ENCODE measurements at regions not wholly inside any gene's neighbourhood (a gene's known extent, or its start where the extent isn't known, plus 50 kb on each side); places are given as distances from the start of the nearest gene placed in this dataset.

DNA sequence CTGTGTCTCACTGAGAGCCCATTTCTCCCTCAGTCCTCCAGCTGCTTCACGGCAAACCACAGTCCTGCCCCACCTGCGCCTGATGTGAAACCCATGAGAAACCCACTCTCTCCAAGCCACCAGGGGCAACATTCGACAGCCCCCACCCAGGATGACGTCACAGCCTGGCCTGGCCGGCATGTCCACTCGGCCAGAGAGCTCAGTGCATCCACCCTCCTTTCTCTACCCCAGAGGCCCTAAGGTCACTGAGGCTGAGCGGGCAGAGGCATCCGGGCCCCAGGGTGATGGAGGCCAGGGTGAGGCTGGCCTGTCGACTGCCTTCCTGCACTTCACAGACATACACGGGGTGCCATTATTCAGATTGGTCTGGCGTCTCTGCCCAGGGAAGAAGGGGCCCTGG lies 402.7 kb upstream of the MYT1L start:
- H3K4me3 ChIP-seq (ENCODE audit: low read depth, low read length) = no peak overlapping the region
- TF ChIP-seq, protein P1, sequence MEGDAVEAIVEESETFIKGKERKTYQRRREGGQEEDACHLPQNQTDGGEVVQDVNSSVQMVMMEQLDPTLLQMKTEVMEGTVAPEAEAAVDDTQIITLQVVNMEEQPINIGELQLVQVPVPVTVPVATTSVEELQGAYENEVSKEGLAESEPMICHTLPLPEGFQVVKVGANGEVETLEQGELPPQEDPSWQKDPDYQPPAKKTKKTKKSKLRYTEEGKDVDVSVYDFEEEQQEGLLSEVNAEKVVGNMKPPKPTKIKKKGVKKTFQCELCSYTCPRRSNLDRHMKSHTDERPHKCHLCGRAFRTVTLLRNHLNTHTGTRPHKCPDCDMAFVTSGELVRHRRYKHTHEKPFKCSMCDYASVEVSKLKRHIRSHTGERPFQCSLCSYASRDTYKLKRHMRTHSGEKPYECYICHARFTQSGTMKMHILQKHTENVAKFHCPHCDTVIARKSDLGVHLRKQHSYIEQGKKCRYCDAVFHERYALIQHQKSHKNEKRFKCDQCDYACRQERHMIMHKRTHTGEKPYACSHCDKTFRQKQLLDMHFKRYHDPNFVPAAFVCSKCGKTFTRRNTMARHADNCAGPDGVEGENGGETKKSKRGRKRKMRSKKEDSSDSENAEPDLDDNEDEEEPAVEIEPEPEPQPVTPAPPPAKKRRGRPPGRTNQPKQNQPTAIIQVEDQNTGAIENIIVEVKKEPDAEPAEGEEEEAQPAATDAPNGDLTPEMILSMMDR (IDR thresholded peaks at IDR 0.05; ENCODE audit: insufficient read depth, low read depth, low read length, missing control alignments) = no peak
- no peak for DNase-seq (ENCODE audit: low read depth)

DNA sequence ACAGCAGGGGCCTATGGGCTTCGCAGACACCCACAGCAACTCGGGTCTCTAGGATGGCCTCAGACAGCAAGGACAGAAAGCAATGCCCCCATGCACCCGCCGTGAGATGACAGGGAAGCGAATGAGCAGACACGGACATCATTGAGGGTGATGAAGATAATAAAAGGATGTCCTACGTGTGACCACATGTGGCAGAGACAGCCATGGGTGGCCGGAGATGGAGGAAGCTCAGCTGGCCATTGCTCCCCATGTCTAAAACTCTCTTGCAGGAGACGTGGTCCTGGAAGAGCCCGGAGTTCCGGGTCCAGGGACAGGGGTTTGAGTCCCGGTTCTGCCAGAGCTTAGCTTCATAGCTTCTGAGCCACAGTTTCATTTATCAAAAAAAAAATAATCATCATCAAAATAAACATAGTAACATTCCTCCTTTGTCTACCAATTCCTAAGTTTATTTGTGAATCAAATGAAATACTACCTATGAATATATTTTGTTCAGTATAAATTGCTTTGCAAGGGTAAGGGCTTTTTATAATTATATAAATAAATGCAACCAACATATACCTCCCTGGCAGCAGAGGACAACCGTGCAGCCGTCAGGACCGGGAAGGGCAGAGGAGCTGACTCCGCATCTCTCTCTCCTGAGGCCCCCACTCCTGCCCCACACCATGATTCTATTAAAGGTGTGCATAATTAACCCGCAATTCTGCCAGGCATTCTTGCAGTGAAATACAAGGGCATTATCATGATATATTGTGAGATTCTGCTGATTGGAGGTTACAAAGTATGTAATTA lies 401.4 kb upstream of the MYT1L start:
- DNase-seq (ENCODE audit: low read depth) = no peak
- H3K4me3 ChIP-seq (ENCODE audit: low read depth, low read length) = no peak overlapping the region
- TF ChIP-seq, protein P1 (IDR thresholded peaks at IDR 0.05; ENCODE audit: insufficient read depth, low read depth, low read length, missing control alignments) = no peak

DNA sequence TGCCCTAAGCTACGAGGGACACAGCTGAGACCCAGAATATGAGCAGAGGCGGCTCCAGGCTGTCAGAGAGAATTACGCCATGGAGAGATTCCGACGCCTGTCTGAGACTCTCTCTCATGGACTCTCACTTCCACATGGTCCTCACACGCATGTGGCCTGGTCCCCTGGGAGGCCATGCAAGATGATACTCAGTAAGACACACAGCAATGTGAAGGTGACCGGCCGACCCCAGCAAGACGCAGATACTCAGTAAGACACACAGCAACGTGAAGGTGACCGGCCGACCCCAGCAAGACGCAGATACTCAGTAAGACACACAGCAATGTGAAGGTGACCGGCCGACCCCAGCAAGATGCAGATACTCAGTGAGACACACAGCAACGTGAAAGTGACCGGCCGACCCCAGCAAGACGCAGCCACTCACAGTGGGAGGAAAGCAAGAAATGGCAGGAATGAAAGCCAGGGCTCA lies 400.8 kb upstream of the MYT1L start:
- H3K4me3 ChIP-seq (ENCODE audit: low read depth, low read length) = no peak overlapping the region
- no peak for DNase-seq (ENCODE audit: low read depth)
- TF ChIP-seq, protein P1 (IDR thresholded peaks at IDR 0.05; ENCODE audit: insufficient read depth, low read depth, low read length, missing control alignments) = no peak

DNA sequence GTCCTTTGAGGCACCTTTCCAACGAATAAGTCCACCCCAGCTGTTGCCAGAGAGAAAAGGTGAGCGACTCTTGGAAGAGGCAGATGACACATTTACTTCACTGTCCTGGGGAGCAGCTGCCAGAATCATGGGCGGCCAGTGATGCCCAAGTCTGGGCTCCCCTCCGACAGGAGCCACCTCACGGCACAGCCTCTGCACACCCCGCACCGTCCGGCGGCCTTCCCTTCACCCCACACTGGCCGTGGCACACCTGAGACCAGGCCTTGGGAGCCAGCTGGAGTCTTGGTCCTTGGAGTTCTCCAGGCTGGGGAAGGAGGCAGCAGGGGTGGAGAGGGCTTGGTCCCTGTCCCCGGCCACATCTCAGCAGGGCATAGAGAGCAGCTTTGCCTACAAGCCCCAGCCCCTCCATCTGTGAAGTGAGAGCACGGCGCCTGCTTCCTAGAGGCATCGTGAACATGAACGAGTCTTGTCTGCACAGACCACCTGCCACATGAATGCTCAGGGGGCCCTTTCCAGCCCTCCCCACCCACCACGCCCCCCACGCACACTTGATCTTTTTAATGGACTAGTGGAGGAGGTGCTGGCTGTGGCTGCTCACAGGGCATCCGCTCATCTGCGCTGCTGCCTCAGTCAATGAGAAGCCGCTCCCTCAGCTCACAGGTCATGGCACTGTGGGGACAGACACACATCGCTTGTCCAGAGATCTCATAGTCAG lies 400.2 kb upstream of the MYT1L start:
- no peak for DNase-seq (ENCODE audit: low read depth)
- no peak overlapping the region for H3K4me3 ChIP-seq (ENCODE audit: low read depth, low read length)
- TF ChIP-seq, protein P1 (IDR thresholded peaks at IDR 0.05; ENCODE audit: insufficient read depth, low read depth, low read length, missing control alignments) = no peak

DNA sequence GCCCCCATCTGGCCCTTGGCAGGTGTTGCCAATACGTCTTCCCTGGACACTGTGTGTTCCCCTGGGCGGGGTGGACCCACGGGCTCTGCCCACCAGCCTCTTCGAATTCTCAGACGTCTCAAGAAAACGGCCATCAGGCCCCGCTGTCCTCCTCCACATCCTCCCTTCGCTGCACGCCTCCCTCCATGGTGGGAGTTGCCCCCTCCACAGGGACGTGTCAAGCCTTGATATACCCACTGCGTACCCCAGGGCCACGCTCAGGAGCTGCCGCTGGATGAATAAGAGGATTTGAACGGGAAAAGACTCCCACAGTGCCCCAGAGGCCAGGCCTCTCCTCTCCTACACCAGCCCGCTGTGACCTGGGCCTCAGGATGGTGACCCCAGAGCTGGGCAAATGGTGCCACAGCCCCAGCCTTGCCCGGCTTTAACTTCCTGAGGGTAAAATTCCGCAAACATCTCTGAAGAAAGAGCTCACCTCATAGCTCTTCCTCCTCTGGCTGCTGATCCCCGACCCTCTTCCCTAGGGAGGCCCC lies 399.3 kb upstream of the MYT1L start:
- TF ChIP-seq, protein P1 (IDR thresholded peaks at IDR 0.05; ENCODE audit: insufficient read depth, low read depth, low read length, missing control alignments) = no peak
- DNase-seq (ENCODE audit: low read depth) = no peak
- H3K4me3 ChIP-seq (ENCODE audit: low read depth, low read length) = no peak overlapping the region

DNA sequence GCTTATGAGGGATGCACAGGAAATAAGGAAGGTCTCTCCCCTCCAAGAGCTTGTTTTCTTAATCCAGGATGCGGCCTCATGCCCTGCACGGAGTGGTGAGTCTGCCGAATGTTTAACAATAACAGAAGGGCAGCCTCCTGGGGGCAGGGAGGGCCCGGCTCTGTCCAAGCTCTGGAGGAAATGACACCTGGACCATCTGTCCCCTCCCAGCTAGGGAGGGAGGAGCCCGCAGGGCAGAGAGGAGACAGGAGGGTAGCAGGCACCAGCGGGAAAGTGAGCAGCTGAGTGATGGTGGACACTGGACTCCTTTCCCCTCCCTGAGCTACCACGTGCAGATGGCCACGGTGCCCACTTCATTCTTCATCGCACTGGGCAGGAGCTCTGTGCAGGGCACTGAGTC lies 398.2 kb upstream of the MYT1L start:
- TF ChIP-seq, protein P1 (IDR thresholded peaks at IDR 0.05; ENCODE audit: insufficient read depth, low read depth, low read length, missing control alignments) = no peak
- H3K4me3 ChIP-seq (ENCODE audit: low read depth, low read length) = no peak overlapping the region
- DNase-seq (ENCODE audit: low read depth) = no peak
